Smooth muscle cell (in vitro differentiated cells): ENCODE measurements at regions not wholly inside any gene's neighbourhood (a gene's known extent, or its start where the extent isn't known, plus 50 kb on each side); places are given as distances from the start of the nearest gene placed in this dataset.

Source experiments
- DNase-seq: peaks from one replicate; lab custom pipeline; 2025; ENCODE audit not compliant: unreplicated experiment; lab: John Stamatoyannopoulos, UW
- H2AFZ ChIP-seq: fragments of 200-600 bp; sonication (generic); 2 replicates; pipeline ENCODE4 v1.6.0; 2016; ENCODE audit warnings: antibody characterized with exemption, low read depth, mild to moderate bottlenecking
- H3F3A ChIP-seq: fragments of 200-600 bp; sonication (generic); 2 replicates; pipeline ENCODE4 v1.6.0; 2017; ENCODE audit warnings: antibody characterized with exemption, low read depth
- H3K27ac ChIP-seq: fragments of 200-600 bp; sonication (generic); 2 replicates; pipeline ENCODE4 v1.5.1; 2016; ENCODE audit warnings: low read depth, mild to moderate bottlenecking
- H3K27me3 ChIP-seq: fragments of 200-600 bp; sonication (generic); 2 replicates; pipeline ENCODE4 v1.6.1; 2016; ENCODE audit warnings: low read depth, mild to moderate bottlenecking
- H3K36me3 ChIP-seq: fragments of 200-600 bp; sonication (generic); 2 replicates; pipeline ENCODE4 v1.5.1; 2016; ENCODE audit warnings: low read depth
- H3K4me1 ChIP-seq: fragments of 200-600 bp; sonication (generic); 2 replicates; pipeline ENCODE4 v1.5.1; 2016; ENCODE audit warnings: low read depth
- H3K4me2 ChIP-seq: fragments of 200-600 bp; sonication (generic); 2 replicates; pipeline ENCODE4 v1.6.0; 2016; ENCODE audit warnings: mild to moderate bottlenecking
- H3K4me3 ChIP-seq: fragments of 200-600 bp; sonication (generic); 2 replicates; pipeline ENCODE4 v1.5.1; 2016; ENCODE audit warnings: mild to moderate bottlenecking
- H3K79me2 ChIP-seq: fragments of 200-600 bp; sonication (generic); 2 replicates; pipeline ENCODE4 v1.6.0; 2016; ENCODE audit warnings: low read depth, mild to moderate bottlenecking
- H3K9ac ChIP-seq: fragments of 200-600 bp; sonication (generic); 2 replicates; pipeline ENCODE4 v1.6.0; 2016; ENCODE audit warnings: low read depth
- H3K9me3 ChIP-seq: fragments of 200-600 bp; sonication (generic); replicated peaks from 2 replicates; pipeline ENCODE4 v1.5.1; 2016; ENCODE audit warnings: low read depth
- H4K20me1 ChIP-seq: fragments of 200-600 bp; sonication (generic); 2 replicates; pipeline ENCODE4 v1.6.0; 2016; ENCODE audit warnings: low read depth
- CTCF ChIP-seq: fragments of 200-600 bp; sonication (generic); IDR thresholded peaks from 2 replicates; pipeline ENCODE4 v1.5.1; 2017; ENCODE audit warnings: borderline replicate concordance, mild to moderate bottlenecking, antibody characterized with exemption; ENCODE audit not compliant: insufficient read depth, poor library complexity, severe bottlenecking
- WGBS: methylation state at CpG from one replicate; pipeline ENCODE4 v1.1.7; 2016; ENCODE audit warnings: low lambda C conversion rate; 5-methylcytosine and 5-hydroxymethylcytosine counted together

GRCh38 chr16:52597772-52598483, 51.0 kb upstream of the TOX3 start:
- no peaks in the 10 kb centered on the region for H3K4me1 ChIP-seq
- H3K27me3 ChIP-seq = peaks cover 5% of the 10 kb centered on the region
- H3K36me3 ChIP-seq = no peaks in the 10 kb centered on the region
- no peaks in the 10 kb centered on the region for H4K20me1 ChIP-seq
- no peak overlapping the region for H3K4me2 ChIP-seq
- no peaks in the 10 kb centered on the region for H3K9me3 ChIP-seq
- no peak overlapping the region for H2AFZ ChIP-seq
- no peak for TF ChIP-seq CTCF
- WGBS = 76% methylated on average over 5 of the region's 5 CpGs
- no peak overlapping the region for H3K4me3 ChIP-seq
- H3K27ac ChIP-seq = no peak overlapping the region
- H3K9ac ChIP-seq = no peak overlapping the region
- no peak for DNase-seq
- H3F3A ChIP-seq = no peaks in the 10 kb centered on the region
- H3K79me2 ChIP-seq = no peaks in the 10 kb centered on the region

- Histone ChIP-seq H3K4me1 (no peaks in the 10 kb centered on the region), H3K4me2 (no peak overlapping the region), H4K20me1 (no peaks in the 10 kb centered on the region), H3K9me3 (no peaks in the 10 kb centered on the region), H3K27ac (no peak overlapping the region), H3K27me3 (peaks cover 5% of the 10 kb centered on the region), H2AFZ (no peak overlapping the region), H3K79me2 (no peaks in the 10 kb centered on the region), H3K9ac (no peak overlapping the region), H3K4me3 (no peak overlapping the region), H3K36me3 (no peaks in the 10 kb centered on the region), H3F3A (no peaks in the 10 kb centered on the region)
- no peak for TF ChIP-seq CTCF
- no peak for DNase-seq
- WGBS = 74% methylated on average over 3 of the region's 3 CpGs
Measured at GRCh38 chr16:52597073-52597771, 50.3 kb upstream of the TOX3 start.
